OCI-LY1 (cell line): ENCODE measurements at regions not wholly inside any gene's neighbourhood (a gene's known extent, or its start where the extent isn't known, plus 50 kb on each side); places are given as distances from the start of the nearest gene placed in this dataset.

Experiments used
- EZH2 ChIP-seq: fragments of 200-600 bp; sonication (generic), shearing (Covaris generic); IDR thresholded peaks from 2 replicates; pipeline ENCODE4 v1.8.0; 2017; ENCODE audit warnings: borderline replicate concordance, mixed run types, mild to moderate bottlenecking, antibody characterized with exemption, low read length, moderate library complexity, mixed read lengths
- TF ChIP-seq, protein P1 (sequence below): fragments of 200-600 bp; sonication (generic), shearing (Covaris generic); IDR thresholded peaks from 2 replicates; pipeline ENCODE4 v1.5.1; 2017; ENCODE audit warnings: mild to moderate bottlenecking, antibody characterized with exemption, low read length, moderate library complexity, mixed read lengths

DNA sequence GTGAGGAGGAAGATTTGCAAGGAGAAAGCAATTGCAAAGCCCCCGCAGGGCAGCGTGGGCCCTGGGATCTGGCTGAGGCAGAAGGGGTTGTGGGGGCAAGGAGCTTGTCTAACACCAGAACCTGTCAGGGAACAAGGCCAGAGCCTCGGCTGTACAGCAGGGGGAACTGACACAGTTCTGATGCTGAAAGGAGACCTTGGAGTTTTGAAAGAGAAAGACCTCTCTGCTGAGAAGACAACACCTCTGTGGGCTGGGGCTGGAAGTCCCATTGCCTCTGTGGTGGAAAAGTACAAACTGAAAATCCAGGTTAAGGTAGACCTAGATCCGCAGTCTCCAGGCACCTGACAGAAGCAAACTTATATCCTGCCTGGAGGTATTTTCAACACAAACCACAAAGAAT lies 86.9 kb upstream of the CST7 start:
- TF ChIP-seq, protein P1, sequence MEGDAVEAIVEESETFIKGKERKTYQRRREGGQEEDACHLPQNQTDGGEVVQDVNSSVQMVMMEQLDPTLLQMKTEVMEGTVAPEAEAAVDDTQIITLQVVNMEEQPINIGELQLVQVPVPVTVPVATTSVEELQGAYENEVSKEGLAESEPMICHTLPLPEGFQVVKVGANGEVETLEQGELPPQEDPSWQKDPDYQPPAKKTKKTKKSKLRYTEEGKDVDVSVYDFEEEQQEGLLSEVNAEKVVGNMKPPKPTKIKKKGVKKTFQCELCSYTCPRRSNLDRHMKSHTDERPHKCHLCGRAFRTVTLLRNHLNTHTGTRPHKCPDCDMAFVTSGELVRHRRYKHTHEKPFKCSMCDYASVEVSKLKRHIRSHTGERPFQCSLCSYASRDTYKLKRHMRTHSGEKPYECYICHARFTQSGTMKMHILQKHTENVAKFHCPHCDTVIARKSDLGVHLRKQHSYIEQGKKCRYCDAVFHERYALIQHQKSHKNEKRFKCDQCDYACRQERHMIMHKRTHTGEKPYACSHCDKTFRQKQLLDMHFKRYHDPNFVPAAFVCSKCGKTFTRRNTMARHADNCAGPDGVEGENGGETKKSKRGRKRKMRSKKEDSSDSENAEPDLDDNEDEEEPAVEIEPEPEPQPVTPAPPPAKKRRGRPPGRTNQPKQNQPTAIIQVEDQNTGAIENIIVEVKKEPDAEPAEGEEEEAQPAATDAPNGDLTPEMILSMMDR, result no peak
- TF ChIP-seq EZH2, result no peak
